ENCODE measurements at regions not wholly inside any gene's neighbourhood (a gene's known extent, or its start where the extent isn't known, plus 50 kb on each side); places are given as distances from the start of the nearest gene placed in this dataset.

- Histone ChIP-seq H3K36me3 (ENCODE audit: control insufficient read depth in 1 of 2, insufficient read depth in 2 of 2, low read length in 2 of 2) (no peaks in the 10 kb centered on the region), H3K4me3 (ENCODE audit: low read depth in 1 of 2, low read length in 2 of 2) (no peak overlapping the region), H3K27ac (ENCODE audit: low read depth, low read length) (no peak overlapping the region), H3K27me3 (ENCODE audit: control insufficient read depth in 1 of 2, insufficient read depth in 2 of 2, low read length in 2 of 2) (no peaks in the 10 kb centered on the region), H3K9ac (ENCODE audit: low read depth in 1 of 2, low read length in 2 of 2) (no peak overlapping the region), H3K9me3 (ENCODE audit: control insufficient read depth in 1 of 2, low read length in 2 of 2) (peaks cover 0 to 8% of the 10 kb centered on the region in 2 donors), H3K4me1 (ENCODE audit: control insufficient read depth in 1 of 2, insufficient read depth in 2 of 2, low read length in 2 of 2) (no peaks in the 10 kb centered on the region)
Observed at GRCh38 chr7:67821116-67821515, 824.5 kb downstream of the TYW1 start.

- Histone ChIP-seq H3K36me3 (ENCODE audit: control insufficient read depth in 1 of 2, insufficient read depth in 2 of 2, low read length in 2 of 2) (no peaks in the 10 kb centered on the region), H3K27me3 (ENCODE audit: control insufficient read depth in 1 of 2, insufficient read depth in 2 of 2, low read length in 2 of 2) (no peaks in the 10 kb centered on the region), H3K9ac (ENCODE audit: low read depth in 1 of 2, low read length in 2 of 2) (no peak overlapping the region), H3K4me1 (ENCODE audit: control insufficient read depth in 1 of 2, insufficient read depth in 2 of 2, low read length in 2 of 2) (no peaks in the 10 kb centered on the region), H3K9me3 (ENCODE audit: control insufficient read depth in 1 of 2, low read length in 2 of 2) (peaks cover 0 to 6% of the 10 kb centered on the region in 2 donors), H3K4me3 (ENCODE audit: low read depth in 1 of 2, low read length in 2 of 2) (no peak overlapping the region), H3K27ac (ENCODE audit: low read depth, low read length) (no peak overlapping the region)
Observed at GRCh38 chr7:67823345-67823744, 826.7 kb downstream of the TYW1 start.

- Histone ChIP-seq H3K9me3 (ENCODE audit: control insufficient read depth in 1 of 2, low read length in 2 of 2) (peaks cover 0 to 6% of the 10 kb centered on the region in 2 donors), H3K36me3 (ENCODE audit: control insufficient read depth in 1 of 2, insufficient read depth in 2 of 2, low read length in 2 of 2) (no peaks in the 10 kb centered on the region), H3K9ac (ENCODE audit: low read depth in 1 of 2, low read length in 2 of 2) (no peak overlapping the region), H3K4me3 (ENCODE audit: low read depth in 1 of 2, low read length in 2 of 2) (no peak overlapping the region), H3K4me1 (ENCODE audit: control insufficient read depth in 1 of 2, insufficient read depth in 2 of 2, low read length in 2 of 2) (no peaks in the 10 kb centered on the region), H3K27me3 (ENCODE audit: control insufficient read depth in 1 of 2, insufficient read depth in 2 of 2, low read length in 2 of 2) (no peaks in the 10 kb centered on the region), H3K27ac (ENCODE audit: low read depth, low read length) (no peak overlapping the region)
Observed at GRCh38 chr7:67825356-67825755, 828.7 kb downstream of the TYW1 start.

- H3K4me3 ChIP-seq (ENCODE audit: low read depth in 1 of 2, low read length in 2 of 2): no peak overlapping the region
- no peaks in the 10 kb centered on the region for H3K36me3 ChIP-seq (ENCODE audit: control insufficient read depth in 1 of 2, insufficient read depth in 2 of 2, low read length in 2 of 2)
- H3K9ac ChIP-seq (ENCODE audit: low read depth in 1 of 2, low read length in 2 of 2): no peak overlapping the region
- H3K9me3 ChIP-seq (ENCODE audit: control insufficient read depth in 1 of 2, low read length in 2 of 2): peaks cover 0 to 5% of the 10 kb centered on the region in 2 donors
- no peak overlapping the region for H3K27ac ChIP-seq (ENCODE audit: low read depth, low read length)
- H3K27me3 ChIP-seq (ENCODE audit: control insufficient read depth in 1 of 2, insufficient read depth in 2 of 2, low read length in 2 of 2): no peaks in the 10 kb centered on the region
- H3K4me1 ChIP-seq (ENCODE audit: control insufficient read depth in 1 of 2, insufficient read depth in 2 of 2, low read length in 2 of 2): no peaks in the 10 kb centered on the region
Observed at GRCh38 chr7:67841896-67842295, 845.3 kb downstream of the TYW1 start.

DNA sequence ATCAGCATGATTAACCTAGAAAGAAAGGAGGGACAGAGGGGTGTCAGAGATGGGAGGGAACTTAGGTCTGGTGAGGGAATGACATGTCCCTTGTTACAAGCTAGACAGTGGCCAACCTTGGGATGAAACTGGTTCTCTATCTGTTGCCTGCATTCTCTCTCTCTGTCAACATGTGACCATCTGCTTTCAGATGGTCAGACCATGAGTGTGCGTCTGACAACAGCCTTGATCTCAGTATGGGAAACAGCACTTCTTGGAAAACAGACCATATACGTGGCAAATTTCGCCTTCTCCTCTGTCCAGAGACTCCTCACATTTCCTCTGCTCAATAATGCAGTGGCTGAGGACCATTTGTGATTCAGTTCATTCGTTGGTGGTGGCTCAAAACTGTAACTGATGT lies 845.9 kb downstream of the TYW1 start:
- H3K27ac ChIP-seq (ENCODE audit: low read depth, low read length): no peak overlapping the region
- H3K4me3 ChIP-seq (ENCODE audit: low read depth in 1 of 2, low read length in 2 of 2): no peak overlapping the region
- no peaks in the 10 kb centered on the region for H3K36me3 ChIP-seq (ENCODE audit: control insufficient read depth in 1 of 2, insufficient read depth in 2 of 2, low read length in 2 of 2)
- H3K4me1 ChIP-seq (ENCODE audit: control insufficient read depth in 1 of 2, insufficient read depth in 2 of 2, low read length in 2 of 2): no peaks in the 10 kb centered on the region
- H3K27me3 ChIP-seq (ENCODE audit: control insufficient read depth in 1 of 2, insufficient read depth in 2 of 2, low read length in 2 of 2): no peaks in the 10 kb centered on the region
- peaks cover 0 to 5% of the 10 kb centered on the region in 2 donors for H3K9me3 ChIP-seq (ENCODE audit: control insufficient read depth in 1 of 2, low read length in 2 of 2)
- H3K9ac ChIP-seq (ENCODE audit: low read depth in 1 of 2, low read length in 2 of 2): no peak overlapping the region

DNA sequence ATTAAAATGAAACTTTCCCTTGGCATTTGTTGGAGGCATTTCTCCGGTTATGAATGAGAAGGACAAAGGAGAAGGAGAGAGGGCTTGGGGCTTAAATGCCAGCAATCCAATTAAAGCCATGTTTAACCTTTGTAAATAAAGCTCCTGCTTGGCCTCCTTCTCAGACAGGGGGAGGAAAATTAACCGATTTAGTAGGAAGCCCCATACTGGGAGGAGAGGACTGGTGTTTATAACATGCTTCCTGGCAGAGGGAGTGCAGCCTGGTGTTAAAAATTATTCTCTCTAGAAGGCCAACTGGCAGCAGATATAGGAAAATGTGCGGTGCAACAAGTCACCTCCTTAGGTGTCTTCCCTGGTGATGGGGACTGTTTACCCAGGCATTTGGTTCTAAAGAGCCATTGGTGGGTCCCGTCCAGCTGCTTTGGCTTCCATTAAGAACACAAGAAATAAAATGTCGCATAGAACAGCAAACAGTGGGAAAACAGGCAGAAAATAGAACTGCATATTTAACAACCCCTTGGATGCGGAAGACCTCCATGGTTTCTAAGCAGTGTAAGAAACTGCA lies 846.5 kb downstream of the TYW1 start:
- H3K4me3 ChIP-seq (ENCODE audit: low read depth in 1 of 2, low read length in 2 of 2): no peak overlapping the region
- H3K9ac ChIP-seq (ENCODE audit: low read depth in 1 of 2, low read length in 2 of 2): no peak overlapping the region
- H3K4me1 ChIP-seq (ENCODE audit: control insufficient read depth in 1 of 2, insufficient read depth in 2 of 2, low read length in 2 of 2): no peaks in the 10 kb centered on the region
- no peaks in the 10 kb centered on the region for H3K27me3 ChIP-seq (ENCODE audit: control insufficient read depth in 1 of 2, insufficient read depth in 2 of 2, low read length in 2 of 2)
- H3K27ac ChIP-seq (ENCODE audit: low read depth, low read length): no peak overlapping the region
- peaks cover 0 to 5% of the 10 kb centered on the region in 2 donors for H3K9me3 ChIP-seq (ENCODE audit: control insufficient read depth in 1 of 2, low read length in 2 of 2)
- no peaks in the 10 kb centered on the region for H3K36me3 ChIP-seq (ENCODE audit: control insufficient read depth in 1 of 2, insufficient read depth in 2 of 2, low read length in 2 of 2)

GRCh38 chr7:67843615-67844014 lies 847.0 kb downstream of the TYW1 start:
- H3K4me3 ChIP-seq (ENCODE audit: low read depth in 1 of 2, low read length in 2 of 2): no peak overlapping the region
- no peaks in the 10 kb centered on the region for H3K27me3 ChIP-seq (ENCODE audit: control insufficient read depth in 1 of 2, insufficient read depth in 2 of 2, low read length in 2 of 2)
- H3K9ac ChIP-seq (ENCODE audit: low read depth in 1 of 2, low read length in 2 of 2): no peak overlapping the region
- H3K27ac ChIP-seq (ENCODE audit: low read depth, low read length): no peak overlapping the region
- H3K9me3 ChIP-seq (ENCODE audit: control insufficient read depth in 1 of 2, low read length in 2 of 2): peaks cover 0 to 5% of the 10 kb centered on the region in 2 donors
- no peaks in the 10 kb centered on the region for H3K36me3 ChIP-seq (ENCODE audit: control insufficient read depth in 1 of 2, insufficient read depth in 2 of 2, low read length in 2 of 2)
- H3K4me1 ChIP-seq (ENCODE audit: control insufficient read depth in 1 of 2, insufficient read depth in 2 of 2, low read length in 2 of 2): no peaks in the 10 kb centered on the region

DNA sequence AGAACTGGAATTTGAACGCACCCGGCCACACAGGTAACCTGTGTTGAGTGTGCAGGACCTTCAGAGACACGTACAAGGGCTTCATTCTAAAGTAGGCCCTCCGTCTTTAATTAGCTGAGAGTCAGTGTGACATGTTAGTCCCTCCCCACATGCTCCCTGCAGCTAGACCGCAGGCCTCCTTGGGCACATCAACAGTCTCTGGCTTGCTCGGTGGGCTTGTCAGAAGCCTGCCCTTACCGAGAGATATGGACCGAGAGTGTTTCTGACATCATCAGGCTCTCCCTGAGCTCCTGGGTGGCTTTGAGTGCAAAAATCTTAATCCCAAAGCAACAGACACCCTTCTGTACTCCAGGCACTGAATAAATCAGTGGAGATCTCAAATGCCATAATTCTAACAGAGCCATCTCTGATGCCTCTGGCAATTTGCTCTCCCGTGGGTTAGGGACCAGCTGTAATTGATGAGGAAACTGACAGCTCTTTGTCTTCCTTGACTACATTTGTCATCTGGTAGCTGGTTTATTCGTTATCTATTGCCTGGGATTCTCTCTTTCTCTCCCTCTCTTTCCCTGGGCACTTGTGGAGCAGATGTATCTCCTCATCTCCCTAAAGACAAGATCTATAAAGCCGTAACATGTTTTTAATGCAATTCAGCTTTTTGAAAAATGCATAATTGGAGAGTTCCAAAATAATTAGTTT lies 850.6 kb downstream of the TYW1 start:
- H3K27me3 ChIP-seq (ENCODE audit: control insufficient read depth in 1 of 2, insufficient read depth in 2 of 2, low read length in 2 of 2): no peaks in the 10 kb centered on the region
- H3K36me3 ChIP-seq (ENCODE audit: control insufficient read depth in 1 of 2, insufficient read depth in 2 of 2, low read length in 2 of 2): no peaks in the 10 kb centered on the region
- no peak overlapping the region for H3K4me3 ChIP-seq (ENCODE audit: low read depth in 1 of 2, low read length in 2 of 2)
- H3K27ac ChIP-seq (ENCODE audit: low read depth, low read length): no peak overlapping the region
- H3K4me1 ChIP-seq (ENCODE audit: control insufficient read depth in 1 of 2, insufficient read depth in 2 of 2, low read length in 2 of 2): no peaks in the 10 kb centered on the region
- no peak overlapping the region for H3K9ac ChIP-seq (ENCODE audit: low read depth in 1 of 2, low read length in 2 of 2)
- no peaks in the 10 kb centered on the region for H3K9me3 ChIP-seq (ENCODE audit: control insufficient read depth in 1 of 2, low read length in 2 of 2)

DNA sequence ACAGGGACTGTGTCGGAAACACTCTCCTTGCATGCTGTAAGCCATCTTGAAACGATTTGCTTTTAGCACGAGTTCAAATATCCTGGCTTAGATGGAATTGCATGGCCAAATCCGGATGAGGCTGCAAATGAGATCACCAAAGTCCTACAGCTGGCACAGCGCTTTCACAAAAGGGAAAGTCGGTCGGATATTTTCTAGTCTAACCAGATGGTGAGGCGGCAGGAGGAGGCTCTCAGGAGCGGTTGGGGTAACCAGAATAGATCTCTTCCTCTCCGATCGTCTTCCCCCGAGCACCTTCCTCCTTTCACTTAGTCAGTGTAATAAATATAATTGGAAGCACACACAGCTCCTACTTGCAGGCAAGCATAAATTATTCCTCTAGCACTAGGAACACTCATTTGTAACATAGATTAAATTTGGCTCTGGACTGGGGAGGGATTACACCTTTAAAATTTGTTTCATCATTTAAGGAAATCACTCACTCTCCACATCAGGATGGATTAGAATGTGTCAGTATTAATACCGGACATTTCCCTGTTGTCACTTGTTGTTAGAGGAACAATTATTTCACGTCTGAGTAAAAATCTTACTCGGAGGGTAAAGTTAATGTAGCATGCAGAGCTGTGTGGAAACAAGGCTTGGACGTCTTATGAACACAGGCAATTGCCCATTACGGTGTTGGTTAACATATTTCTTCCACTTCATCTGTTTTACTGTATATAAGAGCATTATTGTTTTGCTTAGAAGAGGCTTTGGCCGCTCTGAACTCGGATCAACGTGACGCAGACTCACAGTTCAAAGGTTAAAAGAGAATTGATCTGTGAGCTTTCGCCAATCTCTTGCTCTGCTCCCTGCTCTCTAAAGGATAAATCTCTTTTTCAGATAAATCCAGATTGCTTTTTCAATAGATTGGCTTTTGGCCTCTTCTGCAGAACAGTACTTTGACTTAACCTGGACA lies 857.9 kb downstream of the TYW1 start:
- no peak overlapping the region for H3K27ac ChIP-seq (ENCODE audit: low read depth, low read length)
- H3K4me1 ChIP-seq (ENCODE audit: control insufficient read depth in 1 of 2, insufficient read depth in 2 of 2, low read length in 2 of 2): no peaks in the 10 kb centered on the region
- H3K4me3 ChIP-seq (ENCODE audit: low read depth in 1 of 2, low read length in 2 of 2): no peak overlapping the region
- H3K9me3 ChIP-seq (ENCODE audit: control insufficient read depth in 1 of 2, low read length in 2 of 2): no peaks in the 10 kb centered on the region
- no peak overlapping the region for H3K9ac ChIP-seq (ENCODE audit: low read depth in 1 of 2, low read length in 2 of 2)
- no peaks in the 10 kb centered on the region for H3K36me3 ChIP-seq (ENCODE audit: control insufficient read depth in 1 of 2, insufficient read depth in 2 of 2, low read length in 2 of 2)
- H3K27me3 ChIP-seq (ENCODE audit: control insufficient read depth in 1 of 2, insufficient read depth in 2 of 2, low read length in 2 of 2): no peaks in the 10 kb centered on the region

DNA sequence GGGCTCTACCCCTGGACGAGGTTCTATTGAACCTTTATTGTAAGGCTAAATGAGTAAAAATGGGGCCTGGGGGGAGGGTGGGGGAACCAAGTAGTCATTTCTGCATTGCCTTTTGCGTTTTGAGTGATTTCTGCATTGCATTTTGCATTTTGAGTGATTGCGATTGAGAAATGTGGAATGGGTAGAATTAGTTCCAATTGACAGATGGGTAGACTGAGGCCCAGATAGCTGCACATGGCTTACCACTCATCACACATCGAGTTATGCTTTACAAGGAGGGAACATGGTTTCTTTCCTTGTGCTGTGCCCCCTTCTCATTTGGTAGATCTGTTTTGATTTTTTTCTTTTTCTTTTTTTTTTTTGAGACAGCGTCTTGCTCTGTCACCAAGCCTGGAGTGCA lies 858.7 kb downstream of the TYW1 start:
- Histone ChIP-seq H3K4me3 (ENCODE audit: low read depth in 1 of 2, low read length in 2 of 2) (no peak overlapping the region), H3K4me1 (ENCODE audit: control insufficient read depth in 1 of 2, insufficient read depth in 2 of 2, low read length in 2 of 2) (no peaks in the 10 kb centered on the region), H3K27ac (ENCODE audit: low read depth, low read length) (no peak overlapping the region), H3K9ac (ENCODE audit: low read depth in 1 of 2, low read length in 2 of 2) (no peak overlapping the region), H3K27me3 (ENCODE audit: control insufficient read depth in 1 of 2, insufficient read depth in 2 of 2, low read length in 2 of 2) (no peaks in the 10 kb centered on the region), H3K9me3 (ENCODE audit: control insufficient read depth in 1 of 2, low read length in 2 of 2) (no peaks in the 10 kb centered on the region), H3K36me3 (ENCODE audit: control insufficient read depth in 1 of 2, insufficient read depth in 2 of 2, low read length in 2 of 2) (no peaks in the 10 kb centered on the region)
